ENCODE measurements at regions not wholly inside any gene's neighbourhood (a gene's known extent, or its start where the extent isn't known, plus 50 kb on each side); places are given as distances from the start of the nearest gene placed in this dataset.

GRCh38 chr3:30504939-30505338 lies 101.5 kb upstream of the TGFBR2 start:
- no peak for DNase-seq

GRCh38 chr3:30505866-30506520 lies 100.4 kb upstream of the TGFBR2 start:
- no peak for DNase-seq

DNA sequence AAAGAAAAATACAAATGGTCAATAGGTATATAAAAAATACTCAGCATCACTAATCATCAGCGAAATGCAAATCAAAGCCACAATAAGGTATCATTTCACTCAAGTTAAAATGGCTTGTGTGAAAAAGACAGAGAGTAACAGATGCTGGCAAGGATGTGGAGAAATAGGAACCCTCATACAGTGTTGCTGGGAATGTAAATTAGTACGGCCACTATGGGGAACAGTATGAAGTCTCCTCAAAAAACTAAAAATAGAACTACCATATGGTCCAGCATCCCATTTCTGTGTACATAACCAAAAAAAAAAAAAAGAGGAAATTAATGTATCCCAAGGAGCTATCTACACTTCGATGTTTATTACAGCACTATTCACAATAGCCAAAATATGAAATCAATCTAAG lies 98.1 kb upstream of the TGFBR2 start:
- DNase-seq = no peak

GRCh38 chr3:30510596-30510995 lies 95.8 kb upstream of the TGFBR2 start:
- no peak for DNase-seq

GRCh38 chr3:30511524-30512251 lies 94.7 kb upstream of the TGFBR2 start:
- peak in 1 of 6 experiments; percentile 3 for DNase-seq

DNA sequence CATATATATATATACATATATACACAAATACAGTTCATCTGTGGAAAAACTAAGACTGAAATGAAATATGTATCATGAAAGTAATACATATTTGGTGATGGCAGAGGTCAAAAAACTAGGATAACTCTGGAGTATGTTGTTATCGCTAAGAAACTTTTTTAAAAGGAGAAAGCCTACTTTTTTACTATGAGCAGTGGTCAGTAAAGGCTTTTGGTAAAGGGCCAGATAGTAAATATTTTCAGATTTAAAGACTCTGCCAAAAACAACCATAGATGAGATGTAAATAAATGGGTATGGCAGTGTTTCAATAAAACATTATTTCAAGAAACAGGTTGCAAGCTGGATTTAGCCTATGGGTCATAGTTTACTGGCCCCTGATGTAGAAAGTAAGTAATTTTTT lies 93.8 kb upstream of the TGFBR2 start:
- DNase-seq = no peak

- no peak for DNase-seq
These were observed 92.8 kb upstream of the TGFBR2 start for GRCh38 chr3:30513374-30514152.

DNA sequence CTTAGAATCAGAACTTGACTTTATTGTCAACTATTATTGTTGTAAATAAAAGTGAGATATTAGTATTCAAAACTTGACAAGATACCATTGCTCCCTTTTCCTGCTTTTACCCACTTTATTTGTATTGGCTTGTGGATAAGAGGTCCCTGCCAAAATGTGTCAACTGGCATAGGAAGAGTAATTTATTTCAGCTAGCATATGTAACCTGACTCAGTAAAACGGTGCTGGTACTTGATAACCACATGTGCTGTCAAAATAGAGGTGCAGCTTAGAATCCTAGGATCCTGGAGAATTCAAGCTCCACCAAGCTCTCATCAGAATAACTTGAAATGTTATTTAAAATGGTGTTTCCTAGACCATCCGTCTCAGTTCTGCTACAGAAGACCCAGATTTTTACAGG lies 90.2 kb upstream of the TGFBR2 start:
- DNase-seq = no peak

GRCh38 chr3:30518181-30518864 lies 88.1 kb upstream of the TGFBR2 start:
- DNase-seq = no peak

- DNase-seq = no peak
These were observed 87.5 kb upstream of the TGFBR2 start for GRCh38 chr3:30518872-30519271.

DNA sequence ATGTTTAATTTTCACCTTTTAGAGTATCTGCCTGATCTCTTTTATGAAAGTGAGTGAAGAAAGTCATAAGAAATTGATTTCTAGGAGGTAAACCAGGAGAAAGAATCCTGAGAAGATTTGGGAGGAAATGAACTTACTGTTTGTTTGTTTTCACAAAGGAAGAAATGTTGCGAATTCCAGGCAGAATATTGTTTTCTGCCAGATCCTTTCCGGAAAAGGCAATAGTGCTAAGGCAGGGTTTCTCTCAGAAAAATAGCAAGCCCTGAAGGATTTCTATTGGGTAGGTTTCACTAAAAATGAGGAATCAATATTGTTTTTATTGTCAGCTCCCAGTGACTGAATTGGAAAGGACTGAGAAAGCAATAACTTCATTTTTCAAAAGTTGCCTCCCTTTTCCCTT lies 85.7 kb upstream of the TGFBR2 start:
- no peak for DNase-seq

DNA sequence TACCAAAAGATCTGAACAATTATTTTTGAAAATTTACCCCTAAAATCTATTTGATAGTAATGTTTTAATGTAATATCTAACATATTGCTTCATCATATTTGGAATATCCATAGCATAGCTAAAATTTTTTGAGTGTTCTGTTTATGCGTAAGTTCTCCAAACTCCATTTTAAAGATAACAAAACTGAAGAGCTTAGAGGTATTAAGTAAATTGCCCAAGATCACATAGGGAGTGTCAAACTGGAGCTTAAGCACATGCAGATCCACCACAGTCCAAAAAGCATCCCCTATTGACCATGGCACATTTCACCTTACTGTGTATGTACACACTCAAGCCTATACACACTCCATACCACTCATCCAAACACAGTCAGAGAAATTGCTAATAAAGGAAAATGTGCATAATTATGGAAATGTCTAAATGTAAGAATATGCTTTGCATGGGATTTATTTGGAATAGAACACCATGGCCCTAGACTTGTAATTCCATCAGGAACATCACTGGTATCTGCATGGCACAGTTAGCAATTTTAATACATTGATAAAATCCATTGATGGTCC lies 85.2 kb upstream of the TGFBR2 start:
- DNase-seq = no peak

- DNase-seq = no peak
These were observed 83.9 kb upstream of the TGFBR2 start for GRCh38 chr3:30522476-30522875.

GRCh38 chr3:30523366-30523765 lies 83.0 kb upstream of the TGFBR2 start:
- DNase-seq = no peak

DNA sequence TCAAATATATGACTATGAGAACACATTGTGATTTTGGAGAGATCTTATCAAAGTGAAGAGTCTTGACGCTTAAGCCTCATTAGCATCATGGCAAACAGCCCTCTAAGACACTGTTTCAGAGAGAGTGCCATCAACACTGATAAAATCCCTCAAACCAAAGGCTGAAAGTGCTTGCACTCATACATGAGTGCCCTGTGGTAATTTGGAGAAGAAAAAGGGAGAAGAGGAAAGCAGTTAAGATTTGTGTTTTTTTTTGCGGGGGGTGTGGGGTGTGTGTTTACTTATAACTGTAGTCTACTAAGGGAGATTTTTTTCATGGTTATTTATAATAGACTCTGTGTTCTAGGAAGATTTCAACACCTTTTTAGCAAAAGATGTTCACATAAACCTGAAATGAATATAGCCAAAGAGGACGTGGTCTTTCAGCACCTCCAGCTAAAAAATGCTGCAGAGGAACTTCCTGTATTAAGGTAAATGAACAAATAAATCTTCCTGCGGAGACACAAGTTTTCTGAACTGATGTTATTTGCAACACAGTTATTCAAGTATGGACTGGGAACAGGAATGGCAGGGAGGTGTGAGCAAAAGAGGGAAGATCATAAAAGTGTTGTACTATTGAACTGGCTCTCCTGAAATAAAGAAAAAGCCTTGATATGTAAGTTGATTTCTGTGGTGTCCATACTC lies 81.9 kb upstream of the TGFBR2 start:
- peak in 1 of 6 experiments; percentile 9 for DNase-seq

DNA sequence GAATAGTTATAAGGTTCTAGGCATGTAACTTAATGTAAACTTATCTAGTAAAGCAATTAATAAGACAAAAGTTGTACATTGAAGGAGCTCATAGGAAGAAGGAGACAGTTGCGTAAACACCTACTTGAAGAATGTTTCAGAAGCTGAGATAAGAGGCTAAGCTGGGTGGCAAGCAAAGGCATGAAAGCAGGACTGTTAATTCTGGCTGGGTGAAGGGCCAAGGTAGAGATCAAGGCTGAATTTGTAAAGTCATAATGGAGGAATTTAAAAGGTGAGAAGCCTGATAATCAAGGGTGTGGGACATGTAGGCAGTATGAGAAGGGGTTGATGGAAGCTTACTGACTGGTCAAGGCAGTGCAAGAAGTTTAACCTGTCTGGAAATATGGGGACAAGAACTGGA lies 80.4 kb upstream of the TGFBR2 start:
- no peak for DNase-seq

- DNase-seq = no peak
These were observed 79.2 kb upstream of the TGFBR2 start for GRCh38 chr3:30527186-30527585.

- DNase-seq = no peak
These were observed 78.7 kb upstream of the TGFBR2 start for GRCh38 chr3:30527720-30528119.

- no peak for DNase-seq
These were observed 76.3 kb upstream of the TGFBR2 start for GRCh38 chr3:30530084-30530483.

GRCh38 chr3:30531017-30531570 lies 75.3 kb upstream of the TGFBR2 start:
- DNase-seq = no peak

- DNase-seq = no peak
These were observed 70.9 kb upstream of the TGFBR2 start for GRCh38 chr3:30535525-30535924.

GRCh38 chr3:30538791-30539190 lies 67.6 kb upstream of the TGFBR2 start:
- DNase-seq = no peak

Measured in stimulated activated naive CD4-positive, alpha-beta T cell (primary cell).